Iris pigment epithelial cell (primary cell): ENCODE measurements at regions not wholly inside any gene's neighbourhood (a gene's known extent, or its start where the extent isn't known, plus 50 kb on each side); places are given as distances from the start of the nearest gene placed in this dataset.

Source experiments
- DNase-seq: peaks from one replicate; pipeline ENCODE4 v3.0.0-alpha.2; 2011; ENCODE audit warnings: low read depth

DNA sequence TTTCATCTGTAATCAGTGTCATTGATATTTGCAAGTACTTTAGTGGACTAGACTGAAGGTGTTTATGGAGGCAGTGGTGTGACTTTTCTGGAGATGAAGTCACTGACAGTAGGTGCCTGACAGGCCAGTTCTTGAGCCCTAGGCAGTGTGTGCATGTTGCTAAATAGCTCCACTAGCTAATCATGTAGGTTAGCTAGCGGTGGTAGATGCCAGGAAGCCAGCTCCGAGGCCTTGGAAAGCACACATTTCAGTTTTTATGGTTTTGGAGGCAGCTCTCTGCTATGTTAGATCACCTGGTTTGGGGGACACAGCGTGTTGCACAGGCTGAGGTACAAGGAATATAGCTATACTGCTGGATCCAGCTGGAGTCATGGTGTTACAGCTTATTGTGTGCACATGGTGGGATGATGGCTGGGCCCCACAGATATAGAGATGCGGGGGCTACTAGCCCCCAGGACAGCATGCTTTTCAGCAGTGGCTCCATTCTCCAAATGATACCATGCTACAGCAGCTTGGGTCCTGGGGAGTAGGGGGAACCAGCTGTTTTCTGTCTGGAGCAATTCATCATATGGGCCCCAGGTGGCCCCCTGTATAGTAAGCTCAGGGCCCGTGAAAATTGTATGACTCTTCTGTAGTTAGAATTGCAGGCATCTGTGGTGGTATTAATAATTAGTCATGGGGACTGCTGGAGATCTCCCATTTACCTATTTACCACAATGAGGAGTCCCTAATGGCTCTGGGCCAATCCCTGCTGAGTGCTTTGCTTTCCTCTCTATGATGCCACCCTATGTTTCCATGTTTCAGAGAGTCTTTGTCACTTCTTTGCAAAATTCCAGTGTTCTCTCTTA, 367.2 kb upstream of the LMO3 start:
- DNase-seq = no peak

DNA sequence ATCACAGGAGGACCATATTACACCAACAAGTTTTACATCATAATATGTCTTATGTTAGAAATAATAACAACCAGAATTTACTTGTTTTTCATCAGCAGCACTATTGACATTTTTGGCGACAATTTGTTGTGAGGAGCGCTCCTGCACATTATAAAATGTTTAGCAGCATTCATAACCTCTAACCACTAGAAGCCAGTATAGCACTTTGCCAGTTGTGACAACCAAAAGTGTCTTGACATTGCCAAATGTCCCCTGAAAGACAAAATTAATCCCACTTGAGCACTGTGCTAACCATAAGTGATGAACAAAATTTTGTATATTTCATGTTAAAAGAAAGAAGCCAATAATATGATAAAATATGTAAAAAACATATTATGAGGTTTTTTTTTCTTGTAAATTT, 356.9 kb upstream of the LMO3 start:
- no peak for DNase-seq

DNA sequence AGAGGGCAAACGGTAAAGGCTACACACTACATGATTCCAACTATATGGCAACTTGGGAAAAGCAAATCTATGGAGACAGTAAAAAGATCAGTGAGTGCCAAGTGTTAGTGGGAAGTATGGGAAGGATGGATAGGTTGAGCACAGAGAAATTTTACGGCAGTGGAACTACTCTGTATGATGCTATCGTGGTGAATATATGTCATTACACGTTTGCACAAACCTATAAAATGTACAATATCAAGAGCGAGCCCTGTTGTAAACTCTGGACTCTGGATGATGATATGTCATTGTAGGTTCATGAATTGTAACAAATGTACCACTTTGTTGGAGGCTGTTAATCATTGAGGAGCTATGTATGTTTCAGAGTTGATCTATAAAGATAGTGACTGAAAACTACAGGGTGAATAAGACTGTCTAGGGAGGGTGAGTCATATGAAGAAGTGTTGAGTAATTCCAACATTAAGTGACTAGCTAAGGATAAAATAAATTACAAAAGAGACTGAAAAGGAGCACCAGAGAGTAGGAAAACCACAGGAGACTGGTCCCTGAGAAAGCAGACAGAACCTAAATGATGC, 349.2 kb upstream of the LMO3 start:
- DNase-seq = peak; percentile 11

DNA sequence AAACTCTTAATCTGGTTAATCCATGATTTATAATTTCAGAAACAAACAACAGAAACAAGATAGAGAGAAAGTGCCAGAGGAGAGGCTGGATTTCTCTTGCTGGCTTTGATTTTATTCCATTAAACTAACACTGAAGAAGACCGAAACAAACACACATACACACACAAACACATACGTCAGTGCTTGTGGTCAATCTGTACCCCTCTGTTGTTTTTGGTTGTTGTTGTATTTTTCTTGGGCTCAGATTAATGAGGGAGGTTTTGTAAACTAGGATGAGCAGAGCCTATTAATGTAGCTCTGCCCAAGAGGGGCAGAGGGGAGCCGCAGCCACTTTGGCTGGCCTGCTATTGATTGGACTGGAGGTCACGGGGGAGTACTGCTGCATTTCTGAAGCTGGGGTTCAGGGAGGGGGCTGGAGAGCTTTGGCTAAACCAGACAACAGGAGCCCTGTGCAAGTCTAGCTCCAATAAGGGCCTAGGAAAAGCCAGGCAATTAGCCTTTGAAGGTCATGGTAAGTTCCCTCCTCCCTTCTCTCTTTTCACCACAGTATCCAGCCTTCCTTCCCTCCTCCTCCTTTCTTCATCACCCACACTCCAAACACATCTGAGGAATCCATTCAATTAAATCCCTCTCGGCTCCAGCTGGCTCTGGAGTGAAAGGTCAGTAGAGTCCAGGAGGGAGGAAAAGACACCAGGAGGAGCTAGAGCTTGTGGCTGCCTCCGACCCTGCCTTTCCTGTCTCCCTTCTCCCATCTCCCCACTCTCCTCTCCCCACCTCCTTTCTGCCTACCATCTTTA, 344.1 kb upstream of the LMO3 start:
- no peak for DNase-seq

DNA sequence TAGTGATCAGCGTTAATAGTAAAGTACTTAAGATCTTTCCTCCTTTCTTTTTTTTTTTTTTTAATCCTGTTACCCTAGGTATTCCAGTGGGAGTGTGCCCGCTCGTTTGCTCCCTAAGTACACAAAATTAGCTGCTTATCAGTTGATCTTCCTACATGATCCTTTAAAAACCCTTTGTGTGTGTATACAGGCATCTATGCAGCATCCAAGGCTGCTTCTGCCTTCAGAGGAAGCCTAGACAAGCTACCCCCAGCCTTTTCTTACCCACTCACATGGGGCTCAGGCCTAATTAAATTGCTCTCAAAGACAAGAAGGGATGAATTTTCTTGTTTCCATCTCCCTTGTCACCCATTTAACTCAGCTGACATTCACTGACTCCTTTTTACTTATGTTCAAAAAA, 343.4 kb upstream of the LMO3 start:
- no peak for DNase-seq

DNA sequence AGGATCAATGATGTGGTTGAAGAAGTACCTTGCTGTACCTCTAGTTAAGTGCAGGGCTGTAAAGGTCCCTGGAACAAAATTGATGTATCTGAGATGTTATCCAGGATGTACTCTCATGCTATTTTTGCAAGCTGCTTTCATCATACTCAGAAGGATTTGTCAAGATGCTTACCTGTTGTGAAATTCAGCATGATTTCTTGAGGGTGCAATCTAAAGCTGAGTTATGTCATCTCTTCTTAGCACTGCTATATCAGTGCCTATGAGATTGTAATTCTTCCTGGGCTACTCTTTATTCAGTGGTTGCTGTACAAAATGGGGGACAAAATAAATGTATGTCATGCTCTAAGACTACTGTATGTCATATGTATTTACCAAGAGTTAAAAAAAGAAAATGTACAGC, 340.7 kb upstream of the LMO3 start:
- no peak for DNase-seq

DNA sequence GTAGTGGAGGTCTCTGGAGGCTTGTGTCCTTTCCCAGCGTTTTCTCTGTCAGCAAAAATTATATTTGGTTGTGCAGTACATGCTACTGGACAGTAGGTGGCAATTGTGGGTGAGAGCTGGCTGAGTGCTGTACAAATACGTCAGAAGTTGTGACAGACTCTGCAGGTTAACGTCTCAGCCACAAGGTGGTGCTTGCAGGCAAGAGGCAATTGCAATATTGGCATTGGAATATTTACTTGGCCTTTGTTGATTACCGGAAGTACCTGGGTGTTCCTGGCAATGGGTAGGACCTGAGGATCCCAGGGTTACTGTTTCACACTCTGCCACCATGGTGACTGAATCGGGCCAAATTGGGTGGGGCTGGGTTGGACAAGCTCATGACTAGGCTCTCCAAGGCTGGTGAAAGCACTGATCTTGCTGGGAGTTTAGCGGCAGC, 333.9 kb upstream of the LMO3 start:
- DNase-seq = peak; percentile 72

DNA sequence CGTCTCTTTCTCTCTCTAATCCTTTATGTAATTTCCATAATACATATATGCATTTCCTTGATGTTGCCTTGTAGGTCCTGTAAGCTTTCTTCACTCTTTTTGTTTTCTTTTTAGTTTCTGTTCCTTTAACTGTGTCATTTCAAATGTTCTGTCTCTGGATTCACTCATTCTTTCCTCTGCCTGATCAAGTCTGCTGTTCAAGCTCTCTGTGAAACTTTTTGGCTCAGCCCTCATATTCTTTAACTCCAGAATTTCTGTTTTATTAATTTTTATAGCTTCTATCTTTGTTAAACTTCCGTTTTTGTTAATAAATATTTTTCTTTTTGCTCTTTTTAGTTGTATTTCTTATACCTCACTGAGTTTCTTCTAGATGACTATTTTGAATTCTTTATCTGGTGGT, 321.3 kb upstream of the LMO3 start:
- DNase-seq = no peak

DNA sequence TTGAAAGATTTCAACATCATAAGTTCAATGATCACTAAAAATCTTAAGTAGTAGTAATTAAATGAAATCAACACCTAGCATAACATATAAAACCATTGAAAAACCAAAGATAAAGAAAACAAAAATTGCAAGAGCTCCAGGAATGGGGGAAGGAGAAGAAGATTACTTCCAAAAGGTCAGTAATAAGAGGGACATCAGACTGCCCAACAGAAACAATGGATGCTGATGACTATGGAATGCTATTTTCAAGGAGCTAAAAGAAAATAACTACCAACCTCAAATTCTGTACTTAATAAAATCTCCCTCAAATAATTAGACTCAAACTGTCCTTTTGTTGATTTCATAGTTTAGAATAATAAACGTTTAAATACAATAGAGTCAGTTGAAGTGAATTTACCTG, 314.5 kb upstream of the LMO3 start:
- DNase-seq = no peak

DNA sequence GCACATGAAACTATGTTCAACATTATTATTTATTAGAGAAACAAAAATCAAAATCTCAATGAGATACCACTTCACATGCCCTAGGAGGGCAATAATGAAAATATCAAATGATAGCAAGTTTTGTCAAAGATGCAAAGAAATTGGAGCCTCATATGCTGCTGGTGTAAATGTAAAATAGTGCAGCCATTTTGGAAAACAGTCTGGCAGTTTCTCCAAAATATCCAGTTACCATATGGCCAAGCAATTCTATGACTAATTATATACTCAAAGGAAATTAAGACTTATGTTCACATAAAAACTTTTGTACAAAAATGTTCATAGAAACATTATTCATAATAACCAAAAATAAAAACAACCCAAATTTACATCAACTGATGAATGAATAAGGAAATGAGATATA, 313.6 kb upstream of the LMO3 start:
- DNase-seq = no peak

DNA sequence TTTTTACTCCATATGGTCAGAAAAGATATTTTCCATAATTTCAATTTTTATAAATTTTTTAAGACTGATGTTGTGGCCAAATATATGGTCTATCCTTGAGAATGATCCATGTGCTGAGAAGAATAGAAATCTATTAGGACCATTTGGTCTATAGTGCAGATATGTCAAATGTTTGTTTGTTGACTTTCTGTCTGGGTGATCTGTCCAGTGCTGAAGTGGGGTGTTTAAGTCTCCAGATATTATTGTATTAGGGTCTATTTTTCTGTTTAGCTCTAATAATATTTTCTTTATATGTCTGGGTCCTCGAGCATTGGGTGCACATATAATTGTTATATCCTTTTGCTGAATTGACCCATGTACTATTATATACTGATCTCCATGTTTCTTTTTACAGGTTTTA, 308.9 kb upstream of the LMO3 start:
- no peak for DNase-seq

DNA sequence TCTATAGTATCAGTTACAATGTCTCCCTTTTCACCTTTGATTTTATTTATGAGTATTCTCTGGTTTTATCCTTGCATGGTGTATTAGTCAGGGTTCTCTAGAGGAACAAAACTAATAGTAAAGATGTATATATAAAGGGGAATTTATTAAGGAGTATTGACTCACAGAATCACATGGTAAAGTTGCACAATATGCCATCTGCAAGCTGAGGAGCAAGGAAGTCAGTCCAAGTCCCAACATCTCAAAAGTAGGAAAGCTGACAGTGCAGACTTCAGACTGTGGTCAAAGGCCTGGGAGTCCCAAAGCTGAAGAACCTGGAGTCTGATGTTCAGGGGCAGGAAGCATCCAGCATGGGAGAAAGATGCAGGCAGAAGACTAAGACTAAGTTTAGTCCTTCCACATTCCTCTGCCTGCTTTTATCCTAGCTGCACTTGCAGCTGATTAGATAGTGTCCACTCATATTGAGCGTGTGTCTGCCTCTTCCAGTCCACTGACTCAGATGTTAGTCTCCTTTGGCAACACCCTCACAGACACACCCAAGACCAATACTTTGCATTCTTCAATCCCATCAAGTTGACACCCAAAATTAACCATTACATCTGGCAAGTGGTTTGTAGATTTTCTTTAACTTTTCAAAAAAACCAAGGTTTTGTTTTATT, 308.0 kb upstream of the LMO3 start:
- no peak for DNase-seq

DNA sequence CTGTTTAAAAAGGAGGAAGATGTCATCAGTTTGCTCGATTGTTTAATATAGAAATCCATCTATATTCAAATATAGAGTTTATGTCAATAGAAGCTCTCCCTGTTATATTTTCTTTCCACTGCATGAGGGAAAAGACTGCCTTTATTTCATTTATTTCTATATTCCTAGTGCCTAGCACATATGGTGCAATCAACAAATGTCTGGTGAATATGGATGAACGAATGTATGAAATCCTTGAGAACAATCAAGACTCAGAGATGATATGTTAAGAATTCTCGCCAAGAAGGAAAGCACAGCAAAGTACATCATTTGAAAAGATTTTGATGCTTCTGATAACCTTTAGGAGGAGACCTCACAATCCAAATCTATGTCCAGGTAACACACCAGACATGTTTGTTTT, 296.0 kb upstream of the LMO3 start:
- no peak for DNase-seq

DNA sequence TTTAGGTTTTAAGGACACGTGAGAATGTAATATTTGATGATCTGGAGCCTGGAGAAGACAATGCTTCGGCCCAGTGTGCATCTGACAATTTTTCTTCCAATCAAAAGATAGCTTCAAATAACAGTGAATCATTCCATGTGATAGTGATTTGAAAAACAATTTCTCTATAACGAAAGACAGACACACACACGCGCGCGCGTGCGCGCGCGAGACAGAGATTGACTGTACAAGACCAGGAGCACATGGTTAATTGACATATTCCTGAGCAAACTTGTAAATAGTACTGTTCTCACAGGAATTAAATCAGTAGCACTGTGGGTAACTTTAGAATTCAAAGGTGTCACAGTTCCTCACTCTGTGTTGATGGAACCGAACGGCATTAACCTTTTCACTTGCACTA, 287.5 kb upstream of the LMO3 start:
- no peak for DNase-seq

DNA sequence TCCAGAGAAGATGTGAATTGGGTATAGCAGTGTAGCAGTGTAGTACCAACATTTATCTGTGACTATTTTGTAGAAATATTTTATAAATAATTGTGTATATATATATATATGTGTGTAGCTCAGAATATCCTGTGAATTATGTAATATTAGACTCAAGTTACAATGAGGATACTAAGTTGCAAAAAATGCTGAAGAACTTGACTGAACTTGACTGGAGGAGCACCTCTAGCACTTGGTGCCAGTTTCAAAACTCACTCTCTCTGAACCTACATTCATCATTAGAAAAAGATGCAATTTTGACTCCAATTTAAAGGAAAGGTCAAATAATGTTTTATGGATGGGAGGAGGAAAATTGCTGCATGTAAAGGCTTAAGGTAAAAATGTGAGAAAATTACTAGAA, 285.7 kb upstream of the LMO3 start:
- no peak for DNase-seq

DNA sequence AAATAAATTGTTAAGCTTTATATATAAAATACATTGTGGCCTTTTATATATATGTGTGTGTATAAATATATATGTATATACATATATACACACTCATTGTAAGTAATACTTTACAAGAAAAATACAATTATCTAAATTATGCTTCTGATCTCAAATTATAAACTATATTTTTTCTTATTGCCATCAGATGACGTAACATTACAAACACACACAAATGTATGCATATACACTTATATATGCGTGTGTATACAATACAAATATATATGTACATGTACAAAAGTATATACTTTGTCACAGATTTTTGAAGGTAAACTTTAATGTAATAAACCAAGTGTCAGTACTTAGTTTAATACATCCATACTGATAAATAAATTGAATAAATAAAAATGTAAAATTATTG, 278.9 kb upstream of the LMO3 start:
- DNase-seq = no peak

DNA sequence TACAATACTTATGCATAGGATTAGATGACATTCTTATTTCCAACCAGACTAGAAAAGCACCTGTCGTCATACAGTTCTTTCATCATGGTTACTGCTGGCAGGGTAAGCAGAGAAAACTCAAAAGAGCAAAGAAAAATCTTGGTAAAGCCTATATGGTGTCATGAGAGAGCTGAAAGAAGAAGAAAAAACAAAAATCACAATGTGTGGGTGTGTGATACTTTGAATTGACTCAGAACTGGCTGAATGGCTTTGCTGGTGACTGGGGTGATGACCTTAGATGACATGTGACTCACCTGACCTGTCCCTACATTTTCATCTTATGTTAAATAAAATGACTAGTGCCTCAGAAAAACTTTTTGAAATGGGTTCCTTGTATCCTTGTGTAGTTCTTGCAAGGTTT, 278.1 kb upstream of the LMO3 start:
- DNase-seq = no peak

DNA sequence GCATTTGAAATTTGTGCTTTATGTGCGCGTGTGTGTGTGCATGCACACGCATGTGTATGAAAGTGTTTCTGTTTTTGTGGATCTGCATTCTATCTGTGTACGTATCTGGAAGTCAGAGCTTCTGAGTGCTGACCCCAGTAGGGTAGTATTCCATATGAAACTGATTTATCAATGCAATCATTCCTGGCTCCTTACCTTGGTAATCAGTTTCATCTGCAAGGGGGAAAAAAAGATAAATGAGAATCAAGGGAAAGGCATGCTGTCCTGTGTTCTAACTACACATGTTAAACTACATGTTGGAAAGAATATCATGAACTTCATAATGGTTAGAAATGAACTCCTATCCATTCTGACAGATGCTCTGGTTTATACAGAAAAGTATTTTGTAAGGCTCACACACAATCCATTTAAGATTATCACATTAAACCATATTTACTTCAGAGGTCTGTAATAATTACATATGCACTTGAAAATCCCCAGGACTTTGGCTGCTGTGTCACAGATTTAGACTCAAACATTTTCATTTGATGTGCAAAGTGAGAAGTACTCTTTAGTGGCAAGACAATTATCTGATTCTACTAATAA, 276.1 kb upstream of the LMO3 start:
- DNase-seq = no peak

DNA sequence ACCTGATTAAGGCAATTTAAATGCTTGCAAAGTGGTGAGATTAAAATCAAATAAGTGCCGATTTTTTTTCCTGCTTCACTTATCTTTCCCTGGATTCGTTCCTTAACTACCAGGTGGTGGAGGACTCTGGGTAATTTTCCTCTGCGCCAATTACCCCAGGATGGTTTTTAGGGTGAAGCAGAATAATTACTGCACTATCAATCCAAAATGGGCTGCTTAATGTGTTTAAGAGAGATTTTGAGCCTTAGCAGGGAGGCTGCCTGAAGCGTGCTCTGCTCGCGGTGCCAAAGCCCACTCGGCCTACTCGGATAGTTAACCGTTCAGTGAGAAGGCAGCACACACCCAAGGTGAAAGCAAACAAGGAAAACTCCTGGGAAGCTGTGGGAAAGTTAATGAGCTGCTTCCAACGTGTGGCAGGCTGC, 274.9 kb upstream of the LMO3 start:
- DNase-seq = no peak

DNA sequence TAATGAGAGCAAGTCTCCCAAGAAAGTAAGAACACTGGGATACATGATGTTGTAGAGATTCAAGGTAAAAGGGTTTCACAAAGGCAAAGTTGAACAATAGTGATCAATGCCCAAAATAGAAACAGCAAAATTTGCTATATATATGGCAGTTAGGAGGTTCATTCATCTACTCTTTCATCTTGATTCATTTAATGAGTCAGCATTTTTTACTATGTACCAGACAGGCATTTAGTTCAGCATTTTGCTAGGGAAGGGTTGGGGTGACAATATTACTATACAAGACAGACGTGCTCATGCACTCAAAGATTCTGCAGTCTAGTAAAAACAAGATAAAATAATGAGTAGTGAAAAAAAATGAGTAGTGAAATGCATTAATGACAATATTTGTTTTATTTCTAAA, 264.9 kb upstream of the LMO3 start:
- DNase-seq = no peak

DNA sequence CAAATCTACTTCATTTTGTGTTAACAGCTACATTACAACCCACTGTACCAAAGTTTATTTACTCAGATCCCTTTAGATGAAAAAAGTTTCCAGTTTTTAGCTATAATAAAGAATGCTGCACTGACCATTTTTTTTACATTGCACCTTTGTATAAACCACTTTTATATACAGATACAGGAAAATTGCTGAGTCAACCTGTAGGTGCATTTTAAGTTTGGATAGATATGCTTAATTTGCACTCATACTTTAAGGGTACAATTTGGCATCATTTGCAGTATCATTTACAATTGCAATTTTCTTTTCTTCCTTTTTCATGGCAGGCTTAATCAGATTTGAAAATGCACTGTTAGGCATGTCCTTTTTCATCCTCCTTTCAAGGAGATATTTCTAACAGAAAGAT, 257.8 kb upstream of the LMO3 start:
- no peak for DNase-seq

DNA sequence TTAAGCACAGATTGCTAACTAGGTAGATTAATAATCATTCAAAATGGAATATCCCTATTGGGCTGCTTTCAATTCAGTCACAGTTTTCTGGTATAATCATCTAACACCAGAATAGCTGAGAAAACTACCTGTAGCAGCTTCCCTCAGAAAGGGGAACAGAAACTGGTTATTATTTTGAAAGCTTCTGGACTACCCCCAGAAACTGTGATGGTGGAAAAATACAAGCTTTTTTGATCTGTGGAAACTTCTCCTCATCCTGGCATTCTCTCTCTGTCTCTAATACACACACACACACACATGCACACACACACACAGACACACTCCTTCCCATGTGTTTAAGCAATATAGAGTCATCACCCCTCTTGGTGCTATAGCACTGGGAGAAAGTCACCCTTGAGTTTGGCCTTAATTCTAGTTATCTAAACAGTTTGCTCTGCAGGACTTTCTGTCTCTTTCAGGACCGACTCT, 251.5 kb upstream of the LMO3 start:
- DNase-seq = no peak
